GM12873 (cell line): ENCODE measurements at regions not wholly inside any gene's neighbourhood (a gene's known extent, or its start where the extent isn't known, plus 50 kb on each side); places are given as distances from the start of the nearest gene placed in this dataset.

Experiments
- CTCF ChIP-seq: IDR thresholded peaks from 2 replicates; pipeline ENCODE4 v1.5.1; 2012; ENCODE audit warnings: low read depth, mild to moderate bottlenecking, moderate library complexity, low read length, control low read depth; ENCODE audit not compliant: insufficient read depth; ENCODE audit errors: missing control alignments

- no peak for TF ChIP-seq CTCF
Observed at GRCh38 chr4:77372375-77372774, 215.4 kb downstream of the CCNG2 start.

- no peak for TF ChIP-seq CTCF
Observed at GRCh38 chr4:77375866-77376607, 219.0 kb downstream of the CCNG2 start.

- TF ChIP-seq CTCF = no peak
Observed at GRCh38 chr4:77376788-77377460, 219.9 kb downstream of the CCNG2 start.

GRCh38 chr4:77384094-77384493 lies 221.5 kb upstream of the CXCL13 start:
- TF ChIP-seq CTCF = no peak

GRCh38 chr4:77385124-77385969 lies 220.3 kb upstream of the CXCL13 start:
- peak; percentile 87 for TF ChIP-seq CTCF

GRCh38 chr4:77393996-77394395 lies 211.6 kb upstream of the CXCL13 start:
- TF ChIP-seq CTCF = no peak

- TF ChIP-seq CTCF = no peak
Observed at GRCh38 chr4:77395481-77395880, 210.1 kb upstream of the CXCL13 start.
